A549 (cell line): ENCODE measurements at regions not wholly inside any gene's neighbourhood (a gene's known extent, or its start where the extent isn't known, plus 50 kb on each side); places are given as distances from the start of the nearest gene placed in this dataset.

Experiments
- ATAC-seq, 2 experiments: fragments of 200-7000 bp in 1 of 2; fragments of >200 bp in 1 of 2; cut with Nextera tagmentation in 1 of 2; cut with Tn5 transposase in 1 of 2; 3 replicates each; pipeline versions ENCODE4 v1.8.0 to v1.9.1; 2018 to 2020; ENCODE audit warnings: mild to moderate bottlenecking in 1 of 2, moderate library complexity in 1 of 2
- CTCF ChIA-PET: fragments of 300-600 bp; sonication (Branson Sonifier 250); formaldehyde crosslinking; extraction: SDS; loops from one replicate; lab custom pipeline; 2021; ENCODE audit warnings: antibody characterized with exemption, inconsistent platforms; lab: Yijun Ruan, JAX
- POLR2A ChIA-PET: fragments of 350-600 bp; formaldehyde crosslinking; extraction: SDS; loops from one replicate; lab custom pipeline; 2021; ENCODE audit warnings: antibody characterized with exemption, inconsistent platforms; lab: Yijun Ruan, JAX
- DNase-seq, 2 experiments: peaks; one replicate each; pipeline versions ENCODE4 v3.0.0 to v3.0.0-alpha.2; 2011 to 2016; ENCODE audit warnings: low read depth in 1 of 2, low spot score in 1 of 2
- FAIRE-seq: peaks from 2 replicates; lab custom pipeline; 2011; peaks lifted over from hg19 to GRCh38; lab: Jason Lieb, UNC
- H3K27ac ChIP-seq, 2 experiments: fragments of >200 bp; sonication (Bioruptor Twin); formaldehyde crosslinking; 3 replicates each; pipeline ENCODE4 v1.5.1; 2016 to 2017
- H3K4me1 ChIP-seq: fragments of >200 bp; sonication (Bioruptor Twin); formaldehyde crosslinking; 3 replicates; pipeline ENCODE4 v1.6.1; 2016
- H3K4me2 ChIP-seq: fragments of >200 bp; sonication (Bioruptor Twin); formaldehyde crosslinking; 3 replicates; pipeline ENCODE4 v1.6.1; 2016
- H3K4me3 ChIP-seq: fragments of >200 bp; sonication (Bioruptor Twin); formaldehyde crosslinking; 3 replicates; pipeline ENCODE4 v1.5.1; 2016
- H3K9me3 ChIP-seq: fragments of >200 bp; sonication (Bioruptor Twin); formaldehyde crosslinking; 3 replicates; pipeline ENCODE4 v1.6.1; 2016
- BHLHE40 ChIP-seq: IDR thresholded peaks from 2 replicates; pipeline ENCODE4 v1.6.1; 2012; ENCODE audit warnings: low read depth, low read length, inconsistent platforms
- CHD4 ChIP-seq: fragments of 200-600 bp; sonication (generic); IDR thresholded peaks from 2 replicates; pipeline ENCODE4 v1.6.1; 2016; ENCODE audit warnings: antibody characterized with exemption, mild to moderate bottlenecking, borderline replicate concordance
- E2F6 ChIP-seq: IDR thresholded peaks from 2 replicates; pipeline ENCODE4 v1.6.1; 2012; ENCODE audit warnings: low read depth, borderline replicate concordance
- EHMT2 ChIP-seq: fragments of 200-600 bp; sonication (generic); IDR thresholded peaks from 2 replicates; pipeline ENCODE4 v1.6.1; 2016; ENCODE audit warnings: antibody characterized with exemption, low read depth, mild to moderate bottlenecking, moderate library complexity
- ELK1 ChIP-seq: fragments of 150-350 bp; IDR thresholded peaks from 2 replicates; pipeline ENCODE4 v1.6.1; 2014; ENCODE audit warnings: low read depth, mild to moderate bottlenecking, low read length
- FOSB ChIP-seq: fragments of 250-450 bp; sonication (Bioruptor Pico); IDR thresholded peaks from 2 replicates; pipeline ENCODE4 v1.5.0; 2020; ENCODE audit warnings: mild to moderate bottlenecking, moderate library complexity
- FOXS1 ChIP-seq: fragments of 250-450 bp; sonication (Bioruptor Pico); IDR thresholded peaks from 2 replicates; pipeline ENCODE4 v1.5.0; 2020; ENCODE audit warnings: mild to moderate bottlenecking, moderate library complexity
- HDAC2 ChIP-seq: fragments of 200-600 bp; sonication (generic); IDR thresholded peaks from 2 replicates; pipeline ENCODE4 v1.6.1; 2016
- HEYL ChIP-seq: fragments of 250-450 bp; sonication (Bioruptor Pico); IDR thresholded peaks from 2 replicates; pipeline ENCODE4 v1.8.0; 2021; ENCODE audit warnings: mild to moderate bottlenecking, moderate library complexity
- KDM1A ChIP-seq: fragments of 200-600 bp; sonication (generic); IDR thresholded peaks from 2 replicates; pipeline ENCODE4 v1.6.1; 2016; ENCODE audit warnings: low read depth, mild to moderate bottlenecking
- KDM5A ChIP-seq: fragments of 200-600 bp; sonication (generic); IDR thresholded peaks from 2 replicates; pipeline ENCODE4 v1.6.1; 2016; ENCODE audit warnings: antibody characterized with exemption, mild to moderate bottlenecking
- MAFK ChIP-seq: fragments of 450-650 bp; IDR thresholded peaks from 2 replicates; pipeline ENCODE4 v1.6.1; 2014; ENCODE audit not compliant: partially characterized antibody
- MAZ ChIP-seq: fragments of 150-350 bp; IDR thresholded peaks from 2 replicates; pipeline ENCODE4 v1.6.1; 2014; ENCODE audit warnings: antibody characterized with exemption, low read depth, low read length, borderline replicate concordance
- MYC ChIP-seq: IDR thresholded peaks from 2 replicates; pipeline ENCODE4 v1.6.1; 2012; ENCODE audit warnings: mild to moderate bottlenecking, inconsistent platforms, low read length, improper control_type of control experiment, borderline replicate concordance
- PHF8 ChIP-seq: fragments of 200-600 bp; sonication (generic); IDR thresholded peaks from 2 replicates; pipeline ENCODE4 v1.6.1; 2016; ENCODE audit warnings: low read depth, mild to moderate bottlenecking, antibody characterized with exemption, moderate library complexity, borderline replicate concordance
- POLR2A ChIP-seq: IDR thresholded peaks from 2 replicates; pipeline ENCODE4 v1.6.1; 2012; ENCODE audit warnings: mild to moderate bottlenecking, low read length
- POLR2AphosphoS2 ChIP-seq: conservative IDR thresholded peaks from 2 replicates; pipeline ENCODE4 v1.6.1; 2012; ENCODE audit warnings: low read length, improper control_type of control experiment, inconsistent platforms
- RFX5 ChIP-seq: fragments of 450-650 bp; IDR thresholded peaks from 2 replicates; pipeline ENCODE4 v1.7.1; 2014; ENCODE audit warnings: antibody characterized with exemption, mild to moderate bottlenecking, moderate library complexity
- TFCP2L1 ChIP-seq: fragments of 250-450 bp; sonication (Bioruptor Pico); IDR thresholded peaks from 2 replicates; pipeline ENCODE4 v1.5.0; 2021; ENCODE audit warnings: mild to moderate bottlenecking
- TP53 ChIP-seq: fragments of 250-450 bp; sonication (Bioruptor Pico); IDR thresholded peaks from 2 replicates; pipeline ENCODE4 v1.5.0; 2021; ENCODE audit warnings: mild to moderate bottlenecking, moderate library complexity
- ZC3H11A ChIP-seq: fragments of 450-650 bp; IDR thresholded peaks from 2 replicates; pipeline ENCODE4 v1.6.1; 2014; ENCODE audit warnings: antibody characterized with exemption, mild to moderate bottlenecking
- WGBS: methylation state at CpG from one replicate; pipeline ENCODE4 v1.1.6; 2017; ENCODE audit errors: missing lambda C conversion rate; 5-methylcytosine and 5-hydroxymethylcytosine counted together
- TF ChIP-seq, protein P1 (sequence below): fragments of 250-450 bp; sonication (Bioruptor Pico); IDR thresholded peaks from 2 replicates; pipeline ENCODE4 v1.5.0; 2020; ENCODE audit warnings: low read depth, mild to moderate bottlenecking, moderate library complexity
- TF ChIP-seq, protein P2 (sequence below): IDR thresholded peaks from 2 replicates; pipeline ENCODE4 v1.6.1; 2012

GRCh38 chr10:63697956-63698786, 177.0 kb downstream of the REEP3 start:
- Histone ChIP-seq H3K27ac (peak overlapping the region in 1 of 2 experiments; percentile 66; a peak in 2 of 6 replicates), H3K4me2 (no peak overlapping the region), H3K9me3 (no peaks in the 10 kb centered on the region), H3K4me3 (no peak overlapping the region)
- no peak for FAIRE-seq
- ATAC-seq: no peak
- POLR2A ChIA-PET: no interaction called here
- no peak for DNase-seq
- TF ChIP-seq MYC: no peak
- no peak for TF ChIP-seq RFX5
- TF ChIP-seq KDM1A: no peak
- TF ChIP-seq TFCP2L1 (CRISPR knock-in tag): no peak
- TF ChIP-seq TP53 (CRISPR knock-in tag): no peak
- no peak for TF ChIP-seq KDM5A
- no peak for TF ChIP-seq HEYL
- no peak for TF ChIP-seq CHD4
- TF ChIP-seq POLR2A: no peak
- no peak for TF ChIP-seq PHF8
- TF ChIP-seq FOXS1 (CRISPR knock-in tag): no peak
- TF ChIP-seq E2F6: no peak
- no peak for TF ChIP-seq ZC3H11A
- TF ChIP-seq, all 56 proteins: peak for 0
- 75% methylated on average over 7 of the region's 7 CpGs for WGBS
- CTCF ChIA-PET: interaction anchor here (1.1 to 13.0 kb wide), 4 partner anchors 9 to 64 kb away, joined by 3 to 85 read pairs (median 4); no protein-coding TSS in a partner anchor
- H3K4me1 ChIP-seq: peaks cover 41% of the 10 kb centered on the region

GRCh38 chr10:63698787-63699150, 177.6 kb downstream of the REEP3 start:
- CTCF ChIA-PET: interaction anchor here (1.2 to 13.0 kb wide), 3 partner anchors 9 to 65 kb away, joined by 3 to 85 read pairs (median 6); no protein-coding TSS in a partner anchor
- Histone ChIP-seq H3K4me2 (no peak overlapping the region), H3K9me3 (no peaks in the 10 kb centered on the region), H3K27ac (peak overlapping the region; percentile 66 to 75; a peak in 4 of 6 replicates), H3K4me3 (no peak overlapping the region), H3K4me1 (peaks cover 45% of the 10 kb centered on the region)
- 92% methylated on average over 2 of the region's 2 CpGs for WGBS
- no peak for DNase-seq
- ATAC-seq: peak; percentile 40 to 62; a peak in 4 of 6 replicates
- POLR2A ChIA-PET: interaction anchor here (0.7 kb wide), 1 partner anchor 68 kb away, joined by 3 read pairs; no protein-coding TSS in a partner anchor
- FAIRE-seq: no peak
- no peak for TF ChIP-seq MAFK
- no peak for TF ChIP-seq FOSB (CRISPR knock-in tag)
- no peak for TF ChIP-seq ELK1
- TF ChIP-seq HDAC2: no peak
- no peak for TF ChIP-seq MAZ
- TF ChIP-seq, protein P1, sequence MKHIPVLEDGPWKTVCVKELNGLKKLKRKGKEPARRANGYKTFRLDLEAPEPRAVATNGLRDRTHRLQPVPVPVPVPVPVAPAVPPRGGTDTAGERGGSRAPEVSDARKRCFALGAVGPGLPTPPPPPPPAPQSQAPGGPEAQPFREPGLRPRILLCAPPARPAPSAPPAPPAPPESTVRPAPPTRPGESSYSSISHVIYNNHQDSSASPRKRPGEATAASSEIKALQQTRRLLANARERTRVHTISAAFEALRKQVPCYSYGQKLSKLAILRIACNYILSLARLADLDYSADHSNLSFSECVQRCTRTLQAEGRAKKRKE: no peak
- no peak for TF ChIP-seq BHLHE40
- TF ChIP-seq, protein P2, sequence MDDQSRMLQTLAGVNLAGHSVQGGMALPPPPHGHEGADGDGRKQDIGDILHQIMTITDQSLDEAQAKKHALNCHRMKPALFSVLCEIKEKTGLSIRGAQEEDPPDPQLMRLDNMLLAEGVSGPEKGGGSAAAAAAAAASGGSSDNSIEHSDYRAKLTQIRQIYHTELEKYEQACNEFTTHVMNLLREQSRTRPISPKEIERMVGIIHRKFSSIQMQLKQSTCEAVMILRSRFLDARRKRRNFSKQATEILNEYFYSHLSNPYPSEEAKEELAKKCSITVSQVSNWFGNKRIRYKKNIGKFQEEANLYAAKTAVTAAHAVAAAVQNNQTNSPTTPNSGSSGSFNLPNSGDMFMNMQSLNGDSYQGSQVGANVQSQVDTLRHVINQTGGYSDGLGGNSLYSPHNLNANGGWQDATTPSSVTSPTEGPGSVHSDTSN: no peak
- TF ChIP-seq RFX5: no peak
- TF ChIP-seq POLR2AphosphoS2: no peak
- TF ChIP-seq EHMT2: no peak
